ENCODE measurements at regions not wholly inside any gene's neighbourhood (a gene's known extent, or its start where the extent isn't known, plus 50 kb on each side); places are given as distances from the start of the nearest gene placed in this dataset.

DNA sequence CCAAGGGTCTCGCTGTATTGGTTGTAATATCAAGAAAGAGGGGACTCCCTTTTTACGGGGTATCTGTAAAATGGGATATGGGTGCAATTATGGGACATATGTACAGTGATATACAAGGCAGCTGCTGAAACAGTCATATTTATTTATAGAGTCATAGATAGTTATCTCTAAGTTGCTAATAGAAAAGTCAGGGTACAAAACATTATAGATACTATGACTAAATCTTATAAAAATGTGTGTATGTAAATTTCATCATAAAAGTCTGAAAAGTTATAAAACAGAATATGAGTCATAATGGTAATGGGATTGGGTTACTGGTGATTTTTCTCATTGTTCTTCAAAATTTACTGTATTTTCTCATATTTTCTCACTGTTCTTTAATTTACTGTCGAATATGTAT, 344.9 kb upstream of the SLCO3A1 start:
- no peaks in the 10 kb centered on the region for H3K4me1 ChIP-seq (ENCODE audit: insufficient read depth, low read length)
- no peak overlapping the region for H3K27ac ChIP-seq (ENCODE audit: low read depth, low read length)
- no peaks in the 10 kb centered on the region for H3K27me3 ChIP-seq (ENCODE audit: control insufficient read depth in 1 of 2, insufficient read depth in 2 of 2, low read length in 2 of 2)
- H3K9me3 ChIP-seq (ENCODE audit: low read length), result no peaks in the 10 kb centered on the region
- no peak overlapping the region for H3K4me3 ChIP-seq (ENCODE audit: low read depth in 1 of 2, low read length in 2 of 2)
- no peak overlapping the region for H3K9ac ChIP-seq (ENCODE audit: low read length)
- no peaks in the 10 kb centered on the region for H3K36me3 ChIP-seq (ENCODE audit: insufficient read depth, low read length)

DNA sequence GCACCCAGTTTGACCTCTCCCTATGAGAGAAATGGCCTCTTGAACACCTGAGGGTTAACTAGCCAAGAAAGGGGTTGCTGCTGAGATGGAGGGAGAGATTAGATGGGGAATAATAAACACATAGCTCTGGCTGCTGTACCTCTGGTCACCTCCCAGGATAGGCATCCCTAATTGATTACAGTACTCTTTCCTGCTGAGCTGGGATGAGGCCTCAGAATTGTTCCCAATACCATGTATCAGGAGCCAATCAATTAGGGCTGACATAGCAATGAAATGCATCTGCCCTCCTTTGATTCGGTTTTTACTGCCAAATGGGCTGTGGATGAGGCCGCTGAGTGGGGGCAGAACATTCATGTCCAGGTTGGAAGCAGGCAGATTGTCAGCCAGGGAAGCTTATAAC, 339.4 kb upstream of the SLCO3A1 start:
- Histone ChIP-seq H3K27ac (ENCODE audit: low read depth, low read length) (no peak overlapping the region), H3K9ac (ENCODE audit: low read length) (no peak overlapping the region), H3K4me3 (ENCODE audit: low read depth in 1 of 2, low read length in 2 of 2) (no peak overlapping the region), H3K27me3 (ENCODE audit: control insufficient read depth in 1 of 2, insufficient read depth in 2 of 2, low read length in 2 of 2) (no peaks in the 10 kb centered on the region), H3K9me3 (ENCODE audit: low read length) (no peaks in the 10 kb centered on the region), H3K4me1 (ENCODE audit: insufficient read depth, low read length) (no peaks in the 10 kb centered on the region), H3K36me3 (ENCODE audit: insufficient read depth, low read length) (no peaks in the 10 kb centered on the region)

DNA sequence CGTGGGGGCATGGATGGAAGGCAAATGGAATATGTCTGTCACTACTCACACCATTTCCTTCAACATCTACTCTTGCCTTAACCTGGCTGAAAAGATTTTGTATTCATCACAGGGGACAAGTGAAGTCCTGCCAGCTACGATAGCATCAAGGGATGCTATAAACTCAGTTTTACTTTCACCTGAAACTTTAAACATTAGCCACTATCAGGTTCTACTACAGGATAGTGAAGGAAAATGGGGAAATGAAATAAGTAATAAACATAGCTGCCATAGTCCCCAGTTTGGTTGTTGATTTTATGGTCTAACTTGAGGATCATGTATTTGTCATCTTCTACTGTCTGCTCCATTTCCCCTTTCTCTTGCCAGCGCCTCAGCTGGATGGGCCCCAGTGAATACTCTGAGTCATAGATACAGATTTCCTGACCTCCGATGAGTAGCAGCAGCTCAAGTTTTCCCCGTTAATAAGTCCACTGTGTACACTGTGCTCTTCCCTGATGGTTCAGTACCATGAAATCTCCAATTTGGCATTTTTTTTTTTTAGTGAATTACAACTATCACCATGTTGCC, 338.2 kb upstream of the SLCO3A1 start:
- no peaks in the 10 kb centered on the region for H3K27me3 ChIP-seq (ENCODE audit: control insufficient read depth in 1 of 2, insufficient read depth in 2 of 2, low read length in 2 of 2)
- no peak overlapping the region for H3K9ac ChIP-seq (ENCODE audit: low read length)
- no peaks in the 10 kb centered on the region for H3K9me3 ChIP-seq (ENCODE audit: low read length)
- no peaks in the 10 kb centered on the region for H3K36me3 ChIP-seq (ENCODE audit: insufficient read depth, low read length)
- H3K27ac ChIP-seq (ENCODE audit: low read depth, low read length), result no peak overlapping the region
- H3K4me1 ChIP-seq (ENCODE audit: insufficient read depth, low read length), result no peaks in the 10 kb centered on the region
- H3K4me3 ChIP-seq (ENCODE audit: low read depth in 1 of 2, low read length in 2 of 2), result no peak overlapping the region

DNA sequence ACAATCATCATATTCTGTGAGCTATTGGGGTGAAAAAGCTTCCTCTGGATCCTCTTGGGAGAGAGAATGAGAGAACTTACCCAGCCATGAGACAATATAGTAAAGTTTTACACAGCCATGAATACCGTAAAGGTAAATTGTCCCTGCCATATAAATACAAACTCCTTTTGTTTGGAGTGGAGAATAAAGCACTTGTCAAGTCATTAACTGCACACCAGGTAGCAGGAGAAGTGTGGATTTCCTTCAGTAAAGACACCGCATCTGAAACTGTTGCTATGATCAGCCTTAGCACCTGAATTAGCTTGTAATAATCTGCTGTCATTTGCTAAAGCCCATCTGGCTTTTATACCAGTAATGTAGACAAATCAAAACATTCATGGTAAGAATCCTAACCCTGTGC, 336.6 kb upstream of the SLCO3A1 start:
- Histone ChIP-seq H3K27ac (ENCODE audit: low read depth, low read length) (no peak overlapping the region), H3K9ac (ENCODE audit: low read length) (no peak overlapping the region), H3K36me3 (ENCODE audit: insufficient read depth, low read length) (no peaks in the 10 kb centered on the region), H3K9me3 (ENCODE audit: low read length) (no peaks in the 10 kb centered on the region), H3K4me3 (ENCODE audit: low read depth in 1 of 2, low read length in 2 of 2) (no peak overlapping the region), H3K27me3 (ENCODE audit: control insufficient read depth in 1 of 2, insufficient read depth in 2 of 2, low read length in 2 of 2) (no peaks in the 10 kb centered on the region), H3K4me1 (ENCODE audit: insufficient read depth, low read length) (no peaks in the 10 kb centered on the region)

DNA sequence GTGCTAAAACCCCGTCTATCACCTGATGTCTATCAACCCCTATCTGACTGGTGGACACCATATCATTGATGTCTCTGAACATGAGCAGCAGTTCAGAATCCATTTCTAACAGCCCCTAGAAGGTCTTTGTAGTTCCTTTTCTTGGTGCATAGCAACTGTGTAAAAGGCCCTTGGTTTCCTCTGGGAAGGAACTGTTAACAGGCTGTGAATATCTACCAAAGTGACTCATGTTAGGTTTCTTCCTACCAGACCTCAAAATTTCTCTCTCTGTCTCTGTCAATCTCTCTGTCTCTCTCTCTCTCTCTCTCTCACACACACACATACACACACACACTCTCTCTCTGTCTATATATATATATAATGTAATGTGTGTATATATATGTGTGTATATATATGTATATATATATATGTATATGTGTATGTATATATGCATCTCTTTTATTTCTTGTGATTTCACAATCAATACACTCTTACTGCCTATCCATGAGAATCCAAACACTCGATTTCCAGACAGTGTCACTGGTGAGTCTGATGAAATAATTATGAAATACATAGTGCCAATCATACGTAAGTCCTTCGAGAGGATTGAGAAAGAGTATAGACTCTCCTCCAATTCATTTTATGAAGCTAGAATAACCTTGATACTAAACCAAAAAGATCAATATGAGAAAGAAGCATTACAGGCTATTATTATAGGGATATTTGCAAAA, 335.9 kb upstream of the SLCO3A1 start:
- Histone ChIP-seq H3K9me3 (ENCODE audit: low read length) (no peaks in the 10 kb centered on the region), H3K27ac (ENCODE audit: low read depth, low read length) (no peak overlapping the region), H3K4me1 (ENCODE audit: insufficient read depth, low read length) (no peaks in the 10 kb centered on the region), H3K27me3 (ENCODE audit: control insufficient read depth in 1 of 2, insufficient read depth in 2 of 2, low read length in 2 of 2) (no peaks in the 10 kb centered on the region), H3K9ac (ENCODE audit: low read length) (no peak overlapping the region), H3K4me3 (ENCODE audit: low read depth in 1 of 2, low read length in 2 of 2) (no peak overlapping the region), H3K36me3 (ENCODE audit: insufficient read depth, low read length) (no peaks in the 10 kb centered on the region)

DNA sequence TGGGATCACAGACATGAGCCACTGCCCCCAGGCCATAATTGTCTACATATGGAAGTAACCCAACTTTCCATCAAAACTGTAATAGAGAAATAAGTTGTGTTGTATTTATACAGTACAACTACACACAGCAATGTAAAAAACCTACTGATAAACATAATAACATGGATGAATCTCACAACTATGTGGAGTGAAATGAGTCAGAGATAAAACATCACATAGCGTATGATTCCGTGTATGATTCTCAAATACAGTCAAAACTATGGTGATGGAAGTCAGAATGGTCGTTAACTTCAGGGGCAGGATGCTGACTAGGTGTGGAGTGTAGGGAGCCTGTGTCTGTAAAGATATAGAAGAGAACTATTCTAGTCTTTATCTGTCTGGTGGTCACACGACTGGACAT, 332.7 kb upstream of the SLCO3A1 start:
- Histone ChIP-seq H3K4me3 (ENCODE audit: low read depth in 1 of 2, low read length in 2 of 2) (no peak overlapping the region), H3K36me3 (ENCODE audit: insufficient read depth, low read length) (no peaks in the 10 kb centered on the region), H3K27me3 (ENCODE audit: control insufficient read depth in 1 of 2, insufficient read depth in 2 of 2, low read length in 2 of 2) (no peaks in the 10 kb centered on the region), H3K9me3 (ENCODE audit: low read length) (no peaks in the 10 kb centered on the region), H3K4me1 (ENCODE audit: insufficient read depth, low read length) (no peaks in the 10 kb centered on the region), H3K9ac (ENCODE audit: low read length) (no peak overlapping the region), H3K27ac (ENCODE audit: low read depth, low read length) (no peak overlapping the region)

DNA sequence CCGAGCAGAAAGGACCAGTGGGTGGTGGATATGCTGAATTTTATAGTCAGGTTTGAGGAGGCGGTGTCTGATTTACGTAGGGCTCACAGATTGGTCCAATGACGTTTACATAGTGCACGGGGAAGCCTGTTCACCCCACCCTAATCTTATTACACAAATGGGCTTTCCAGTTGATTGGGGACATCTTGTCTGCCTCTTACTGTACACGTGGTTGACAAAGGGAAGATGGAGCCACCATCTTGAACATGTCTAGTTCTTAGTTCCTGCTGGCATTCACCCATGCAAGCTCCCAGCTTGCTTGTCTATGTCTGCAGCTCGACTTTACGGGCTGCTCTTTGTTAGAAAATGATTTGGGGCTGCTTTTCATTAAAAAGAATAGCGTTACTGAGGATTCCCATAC, 332.0 kb upstream of the SLCO3A1 start:
- H3K9me3 ChIP-seq (ENCODE audit: low read length), result no peaks in the 10 kb centered on the region
- H3K27me3 ChIP-seq (ENCODE audit: control insufficient read depth in 1 of 2, insufficient read depth in 2 of 2, low read length in 2 of 2), result no peaks in the 10 kb centered on the region
- H3K36me3 ChIP-seq (ENCODE audit: insufficient read depth, low read length), result no peaks in the 10 kb centered on the region
- no peak overlapping the region for H3K27ac ChIP-seq (ENCODE audit: low read depth, low read length)
- H3K4me1 ChIP-seq (ENCODE audit: insufficient read depth, low read length), result no peaks in the 10 kb centered on the region
- H3K4me3 ChIP-seq (ENCODE audit: low read depth in 1 of 2, low read length in 2 of 2), result no peak overlapping the region
- H3K9ac ChIP-seq (ENCODE audit: low read length), result no peak overlapping the region

DNA sequence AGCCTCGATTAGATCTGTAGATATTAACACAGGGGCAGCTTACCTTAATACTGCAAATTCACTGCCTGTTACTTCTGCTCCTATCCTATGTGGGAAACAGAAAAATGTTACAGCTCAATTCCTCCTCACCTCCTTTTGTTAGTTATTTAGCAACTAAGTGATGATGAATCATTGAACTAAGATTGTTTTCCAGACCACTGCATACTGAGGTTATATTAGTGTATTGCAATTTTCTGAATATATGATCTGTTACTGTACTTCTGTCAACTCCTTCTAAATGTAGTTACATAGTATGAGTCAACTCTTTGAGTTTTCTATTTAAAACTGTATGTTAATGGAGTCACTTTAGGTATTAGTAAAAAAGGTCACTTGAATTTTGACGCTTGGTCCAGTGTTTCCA, 331.5 kb upstream of the SLCO3A1 start:
- H3K27ac ChIP-seq (ENCODE audit: low read depth, low read length), result no peak overlapping the region
- H3K4me1 ChIP-seq (ENCODE audit: insufficient read depth, low read length), result no peaks in the 10 kb centered on the region
- no peak overlapping the region for H3K4me3 ChIP-seq (ENCODE audit: low read depth in 1 of 2, low read length in 2 of 2)
- no peaks in the 10 kb centered on the region for H3K9me3 ChIP-seq (ENCODE audit: low read length)
- no peak overlapping the region for H3K9ac ChIP-seq (ENCODE audit: low read length)
- H3K27me3 ChIP-seq (ENCODE audit: control insufficient read depth in 1 of 2, insufficient read depth in 2 of 2, low read length in 2 of 2), result no peaks in the 10 kb centered on the region
- no peaks in the 10 kb centered on the region for H3K36me3 ChIP-seq (ENCODE audit: insufficient read depth, low read length)

DNA sequence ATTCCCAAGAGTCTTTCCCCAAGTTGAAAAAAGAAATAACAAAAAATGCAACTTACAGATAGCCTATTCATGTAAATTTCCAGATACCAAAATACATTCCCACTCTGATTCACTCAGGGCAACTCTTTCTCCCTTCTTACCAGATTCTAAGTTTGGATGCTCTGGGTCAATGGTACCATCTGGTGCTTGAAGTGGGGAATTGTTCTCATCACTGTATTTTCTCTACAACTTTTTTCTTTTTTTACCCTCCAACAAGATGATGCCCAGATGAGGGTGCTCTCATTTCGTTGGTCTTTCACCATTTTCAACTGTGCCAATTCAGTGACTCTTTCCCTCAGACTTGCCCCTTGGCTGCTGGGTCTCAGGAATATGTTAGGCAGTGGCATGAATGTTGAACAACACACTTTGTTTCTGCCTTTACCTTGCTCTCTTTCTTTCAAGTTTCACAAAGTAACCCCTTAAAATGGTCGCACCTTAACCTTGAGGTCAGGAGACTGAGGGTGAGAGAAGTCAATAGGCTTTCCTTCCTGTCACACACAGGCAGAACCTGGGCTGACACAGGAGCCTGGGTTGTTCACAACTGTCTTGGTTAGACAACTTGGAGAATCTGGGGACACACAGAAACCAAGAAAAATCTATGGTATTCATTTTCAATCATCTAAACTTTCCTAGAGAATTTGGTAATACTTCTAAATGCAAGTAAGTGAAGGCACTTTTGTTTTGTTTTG, 330.7 kb upstream of the SLCO3A1 start:
- H3K27me3 ChIP-seq (ENCODE audit: control insufficient read depth in 1 of 2, insufficient read depth in 2 of 2, low read length in 2 of 2), result no peaks in the 10 kb centered on the region
- H3K9me3 ChIP-seq (ENCODE audit: low read length), result no peaks in the 10 kb centered on the region
- no peaks in the 10 kb centered on the region for H3K4me1 ChIP-seq (ENCODE audit: insufficient read depth, low read length)
- H3K36me3 ChIP-seq (ENCODE audit: insufficient read depth, low read length), result no peaks in the 10 kb centered on the region
- no peak overlapping the region for H3K9ac ChIP-seq (ENCODE audit: low read length)
- H3K27ac ChIP-seq (ENCODE audit: low read depth, low read length), result no peak overlapping the region
- no peak overlapping the region for H3K4me3 ChIP-seq (ENCODE audit: low read depth in 1 of 2, low read length in 2 of 2)

DNA sequence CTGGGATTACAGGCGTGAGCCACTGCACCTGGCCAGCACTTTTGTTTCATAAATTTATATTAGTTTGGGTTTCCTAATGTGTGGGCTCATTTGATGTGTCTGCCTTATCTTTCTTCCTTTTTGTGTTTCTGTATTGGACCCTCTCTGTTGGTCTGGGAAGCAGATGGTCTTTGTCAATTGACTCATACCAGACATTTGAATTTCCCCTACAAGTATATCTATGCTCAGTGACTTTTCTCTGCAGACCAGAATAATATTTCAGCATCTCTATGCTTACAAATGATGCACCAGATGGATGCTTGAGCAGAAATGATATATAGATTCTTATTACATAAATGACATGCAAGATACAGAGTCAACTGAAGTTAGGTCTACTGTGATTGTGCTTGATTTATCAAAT, 329.9 kb upstream of the SLCO3A1 start:
- Histone ChIP-seq H3K9ac (ENCODE audit: low read length) (no peak overlapping the region), H3K9me3 (ENCODE audit: low read length) (no peaks in the 10 kb centered on the region), H3K36me3 (ENCODE audit: insufficient read depth, low read length) (no peaks in the 10 kb centered on the region), H3K4me3 (ENCODE audit: low read depth in 1 of 2, low read length in 2 of 2) (no peak overlapping the region), H3K27ac (ENCODE audit: low read depth, low read length) (no peak overlapping the region), H3K4me1 (ENCODE audit: insufficient read depth, low read length) (no peaks in the 10 kb centered on the region), H3K27me3 (ENCODE audit: control insufficient read depth in 1 of 2, insufficient read depth in 2 of 2, low read length in 2 of 2) (no peaks in the 10 kb centered on the region)

DNA sequence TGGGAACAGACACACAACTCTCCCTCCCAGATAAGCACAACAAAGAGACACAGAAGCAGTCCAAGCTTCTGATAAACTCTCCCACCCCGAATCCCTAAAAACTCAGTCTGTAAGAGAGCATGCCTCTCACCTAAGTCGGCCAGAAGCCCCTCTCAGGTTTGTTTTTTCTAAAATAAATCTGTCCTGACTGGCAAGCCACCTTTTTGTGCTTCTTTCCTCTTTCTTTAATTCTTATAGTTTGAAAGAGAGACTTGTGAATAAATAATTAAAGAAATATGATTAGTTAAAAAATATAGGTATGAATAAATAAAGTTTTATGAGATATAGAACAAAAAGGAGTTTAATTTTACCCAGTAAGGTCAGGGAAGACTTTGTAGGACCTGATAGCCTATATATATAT, 329.0 kb upstream of the SLCO3A1 start:
- Histone ChIP-seq H3K9ac (ENCODE audit: low read length) (no peak overlapping the region), H3K27ac (ENCODE audit: low read depth, low read length) (no peak overlapping the region), H3K9me3 (ENCODE audit: low read length) (no peaks in the 10 kb centered on the region), H3K27me3 (ENCODE audit: control insufficient read depth in 1 of 2, insufficient read depth in 2 of 2, low read length in 2 of 2) (no peaks in the 10 kb centered on the region), H3K36me3 (ENCODE audit: insufficient read depth, low read length) (no peaks in the 10 kb centered on the region), H3K4me3 (ENCODE audit: low read depth in 1 of 2, low read length in 2 of 2) (no peak overlapping the region), H3K4me1 (ENCODE audit: insufficient read depth, low read length) (no peaks in the 10 kb centered on the region)

DNA sequence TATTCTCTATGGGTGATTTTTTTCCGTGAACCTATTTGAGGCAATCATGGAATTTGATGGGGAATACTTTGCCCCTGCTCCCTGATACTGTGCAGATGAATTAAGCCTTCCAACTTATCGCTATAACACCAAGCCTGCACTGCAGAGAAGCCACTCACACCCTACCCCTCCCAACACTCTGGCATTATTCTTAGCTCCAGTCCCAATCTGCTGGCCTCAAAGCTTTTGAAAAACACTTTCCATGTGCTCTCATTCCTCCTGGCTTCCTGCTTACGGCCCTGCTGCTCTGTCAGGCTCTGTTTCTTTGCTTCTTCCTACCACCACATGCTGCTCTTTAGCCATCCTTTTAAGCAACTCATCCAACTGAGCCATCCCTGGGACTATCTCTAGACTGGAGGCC, 327.8 kb upstream of the SLCO3A1 start:
- no peaks in the 10 kb centered on the region for H3K36me3 ChIP-seq (ENCODE audit: insufficient read depth, low read length)
- H3K9me3 ChIP-seq (ENCODE audit: low read length), result no peaks in the 10 kb centered on the region
- no peak overlapping the region for H3K4me3 ChIP-seq (ENCODE audit: low read depth in 1 of 2, low read length in 2 of 2)
- H3K27me3 ChIP-seq (ENCODE audit: control insufficient read depth in 1 of 2, insufficient read depth in 2 of 2, low read length in 2 of 2), result no peaks in the 10 kb centered on the region
- H3K27ac ChIP-seq (ENCODE audit: low read depth, low read length), result no peak overlapping the region
- H3K4me1 ChIP-seq (ENCODE audit: insufficient read depth, low read length), result no peaks in the 10 kb centered on the region
- H3K9ac ChIP-seq (ENCODE audit: low read length), result no peak overlapping the region

Measured in muscle layer of colon (tissue), 2 donors.